ENCODE measurements at regions not wholly inside any gene's neighbourhood (a gene's known extent, or its start where the extent isn't known, plus 50 kb on each side); places are given as distances from the start of the nearest gene placed in this dataset.

DNA sequence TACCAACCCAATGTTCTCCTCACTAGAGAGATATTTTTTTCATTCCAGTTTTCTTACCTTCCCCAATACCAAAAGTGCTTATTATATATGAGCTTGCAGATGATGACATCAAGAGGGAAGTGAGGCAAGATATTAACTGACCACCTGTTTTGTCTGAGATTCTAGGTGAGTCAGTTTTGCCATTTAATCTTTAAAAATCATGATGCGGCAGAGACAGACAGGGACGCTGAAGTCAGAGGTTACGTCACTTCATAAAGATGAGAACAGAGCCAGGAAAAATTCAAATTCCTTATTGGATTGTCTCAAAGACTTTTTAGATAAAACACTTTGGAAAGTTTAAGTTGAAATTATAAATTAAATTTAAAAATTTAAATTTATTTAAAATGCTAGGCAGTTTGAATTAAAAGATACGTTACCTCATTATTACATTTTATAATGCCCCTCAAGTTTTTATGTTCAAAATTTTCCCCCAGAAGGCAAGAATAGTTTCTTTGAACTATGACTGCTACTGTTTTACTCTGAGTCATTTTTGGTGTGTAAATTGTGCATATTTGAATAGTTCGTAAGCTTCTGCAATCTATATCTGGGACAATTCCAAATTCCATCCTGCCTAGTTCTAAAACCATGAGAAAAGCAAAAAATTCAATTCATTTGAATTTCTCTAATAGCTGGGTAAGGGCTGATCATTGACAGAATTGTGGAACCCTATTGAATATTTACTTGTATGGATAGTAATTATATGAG, 839.6 kb upstream of the GOT2 start:
- Mint-ChIP-seq H3K4me3 (no peak overlapping the region), H3K4me1 (peaks cover 9% of the 10 kb centered on the region), H3K9me3 (no peaks in the 10 kb centered on the region), H3K27me3 (ENCODE audit: low read depth) (no peaks in the 10 kb centered on the region), H3K27ac (no peak overlapping the region), H3K36me3 (ENCODE audit: low read depth) (no peaks in the 10 kb centered on the region)
- TF ChIP-seq CTCF (IDR thresholded peaks at IDR 0.05; ENCODE audit: unreplicated experiment in 3 of 3): no peak

DNA sequence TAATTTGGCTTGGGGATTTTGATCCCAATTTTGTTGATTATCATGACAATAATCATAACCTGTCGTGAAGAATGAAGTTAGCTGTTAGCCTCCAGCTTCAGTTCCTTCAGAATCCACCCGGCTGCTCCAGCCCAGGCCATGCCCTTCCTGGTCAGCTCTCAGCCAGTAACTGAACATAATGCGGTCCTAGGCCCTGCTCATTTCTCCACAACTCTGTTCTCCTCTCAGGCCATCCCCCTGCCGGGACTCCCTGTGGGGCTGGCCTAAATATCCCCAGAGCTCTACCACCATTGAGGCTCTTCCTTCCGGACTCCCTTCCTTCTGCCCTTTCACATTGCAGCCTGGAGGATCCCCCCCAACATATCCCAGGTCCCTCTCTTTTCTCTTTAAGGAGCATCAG, 833.4 kb upstream of the GOT2 start:
- H3K4me1 Mint-ChIP-seq: peaks cover 9% of the 10 kb centered on the region
- H3K4me3 Mint-ChIP-seq: no peak overlapping the region
- no peaks in the 10 kb centered on the region for H3K36me3 Mint-ChIP-seq (ENCODE audit: low read depth)
- H3K27me3 Mint-ChIP-seq (ENCODE audit: low read depth): peaks cover 14% of the 10 kb centered on the region
- no peaks in the 10 kb centered on the region for H3K9me3 Mint-ChIP-seq
- no peak overlapping the region for H3K27ac Mint-ChIP-seq
- TF ChIP-seq CTCF (IDR thresholded peaks at IDR 0.05; ENCODE audit: unreplicated experiment in 3 of 3): no peak

DNA sequence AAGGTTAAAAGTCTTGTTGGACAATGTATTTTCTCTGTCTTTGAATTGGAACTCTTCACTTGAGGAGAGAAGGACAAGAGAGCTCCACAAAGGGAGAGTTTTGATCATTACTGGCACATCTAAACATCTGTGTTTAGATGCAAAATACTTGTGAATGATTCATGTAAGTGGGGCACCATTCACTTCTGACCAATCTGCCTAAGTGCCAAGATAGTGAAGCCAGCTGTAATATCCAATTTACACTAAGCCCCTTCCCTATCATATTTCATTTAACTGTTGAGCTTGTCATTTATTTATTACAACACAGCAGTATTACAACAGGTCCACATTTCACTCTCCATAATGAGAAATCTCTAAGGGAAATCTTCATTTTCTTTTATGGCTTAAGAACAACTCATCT, 832.3 kb upstream of the GOT2 start:
- H3K4me3 Mint-ChIP-seq: no peak overlapping the region
- peaks cover 14% of the 10 kb centered on the region for H3K27me3 Mint-ChIP-seq (ENCODE audit: low read depth)
- no peak for TF ChIP-seq CTCF (IDR thresholded peaks at IDR 0.05; ENCODE audit: unreplicated experiment in 3 of 3)
- no peaks in the 10 kb centered on the region for H3K9me3 Mint-ChIP-seq
- peaks cover 9% of the 10 kb centered on the region for H3K4me1 Mint-ChIP-seq
- no peaks in the 10 kb centered on the region for H3K36me3 Mint-ChIP-seq (ENCODE audit: low read depth)
- no peak overlapping the region for H3K27ac Mint-ChIP-seq

- Mint-ChIP-seq H3K27me3 (ENCODE audit: low read depth) (no peaks in the 10 kb centered on the region), H3K4me1 (no peaks in the 10 kb centered on the region), H3K4me3 (no peak overlapping the region), H3K27ac (no peak overlapping the region), H3K9me3 (no peaks in the 10 kb centered on the region), H3K36me3 (ENCODE audit: low read depth) (no peaks in the 10 kb centered on the region)
- TF ChIP-seq CTCF (IDR thresholded peaks at IDR 0.05; ENCODE audit: unreplicated experiment in 3 of 3): no peak
These were observed 824.6 kb upstream of the GOT2 start for GRCh38 chr16:59558679-59559078.

- Mint-ChIP-seq H3K4me1 (no peaks in the 10 kb centered on the region), H3K36me3 (ENCODE audit: low read depth) (no peaks in the 10 kb centered on the region), H3K27me3 (ENCODE audit: low read depth) (peaks cover 6% of the 10 kb centered on the region), H3K27ac (no peak overlapping the region), H3K4me3 (no peak overlapping the region), H3K9me3 (no peaks in the 10 kb centered on the region)
- TF ChIP-seq CTCF (IDR thresholded peaks at IDR 0.05; ENCODE audit: unreplicated experiment in 3 of 3): no peak
These were observed 818.0 kb upstream of the GOT2 start for GRCh38 chr16:59552164-59552563.

- Mint-ChIP-seq H3K36me3 (ENCODE audit: low read depth) (no peaks in the 10 kb centered on the region), H3K9me3 (no peaks in the 10 kb centered on the region), H3K4me1 (no peaks in the 10 kb centered on the region), H3K27me3 (ENCODE audit: low read depth) (peaks cover 12% of the 10 kb centered on the region), H3K4me3 (no peak overlapping the region), H3K27ac (no peak overlapping the region)
- TF ChIP-seq CTCF (IDR thresholded peaks at IDR 0.05; ENCODE audit: unreplicated experiment in 3 of 3): no peak
These were observed 811.6 kb upstream of the GOT2 start for GRCh38 chr16:59545721-59546120.

Data from nephron (organoid).